ENCODE measurements at regions not wholly inside any gene's neighbourhood (a gene's known extent, or its start where the extent isn't known, plus 50 kb on each side); places are given as distances from the start of the nearest gene placed in this dataset.

- Histone ChIP-seq H3K4me1 (no peaks in the 10 kb centered on the region), H3K4me3 (no peak overlapping the region), H3K27me3 (ENCODE audit: low read depth) (no peaks in the 10 kb centered on the region; the same call in 1 of the 2 replicates), H3K36me3 (replicated peaks) (no peaks in the 10 kb centered on the region), H3K9me3 (no peaks in the 10 kb centered on the region)
- no peak for DNase-seq (ENCODE audit: low spot score in 2 of 2)
- in situ Hi-C loops (cut with MboI; ENCODE audit: low sequenced_read_pairs): no loop called here
Measured at GRCh38 chr5:53180538-53180937, 71.0 kb upstream of the MOCS2 start.

GRCh38 chr5:53180991-53181390 lies 71.4 kb upstream of the MOCS2 start:
- in situ Hi-C loops (cut with MboI; ENCODE audit: low sequenced_read_pairs): no loop called here
- H3K9me3 ChIP-seq: no peaks in the 10 kb centered on the region
- H3K4me3 ChIP-seq: no peak overlapping the region
- no peaks in the 10 kb centered on the region for H3K36me3 ChIP-seq (replicated peaks)
- DNase-seq (ENCODE audit: low spot score in 2 of 2): no peak
- H3K27me3 ChIP-seq (ENCODE audit: low read depth): no peaks in the 10 kb centered on the region; the same call in 1 of the 2 replicates
- H3K4me1 ChIP-seq: no peaks in the 10 kb centered on the region

- Histone ChIP-seq H3K9me3 (no peaks in the 10 kb centered on the region), H3K36me3 (replicated peaks) (no peaks in the 10 kb centered on the region), H3K27me3 (ENCODE audit: low read depth) (no peaks in the 10 kb centered on the region; the same call in 1 of the 2 replicates), H3K4me3 (no peak overlapping the region), H3K4me1 (no peaks in the 10 kb centered on the region)
- in situ Hi-C loops (cut with MboI; ENCODE audit: low sequenced_read_pairs): no loop called here
- DNase-seq (ENCODE audit: low spot score in 2 of 2): no peak
Measured at GRCh38 chr5:53183880-53184279, 74.3 kb upstream of the MOCS2 start.

GRCh38 chr5:53191548-53192165 lies 82.1 kb upstream of the MOCS2 start:
- H3K4me1 ChIP-seq: no peaks in the 10 kb centered on the region
- H3K36me3 ChIP-seq (replicated peaks): no peaks in the 10 kb centered on the region
- H3K4me3 ChIP-seq: no peak overlapping the region
- no peak for DNase-seq (ENCODE audit: low spot score in 2 of 2)
- H3K9me3 ChIP-seq: no peaks in the 10 kb centered on the region
- in situ Hi-C loops (cut with MboI; ENCODE audit: low sequenced_read_pairs): no loop called here
- no peaks in the 10 kb centered on the region for H3K27me3 ChIP-seq (ENCODE audit: low read depth)

- no peak overlapping the region for H3K4me3 ChIP-seq
- H3K27me3 ChIP-seq (ENCODE audit: low read depth): no peaks in the 10 kb centered on the region
- H3K4me1 ChIP-seq: no peaks in the 10 kb centered on the region
- in situ Hi-C loops (cut with MboI; ENCODE audit: low sequenced_read_pairs): no loop called here
- no peak for DNase-seq (ENCODE audit: low spot score in 2 of 2)
- no peaks in the 10 kb centered on the region for H3K36me3 ChIP-seq (replicated peaks)
- no peaks in the 10 kb centered on the region for H3K9me3 ChIP-seq
Measured at GRCh38 chr5:53194086-53194485, 84.5 kb upstream of the MOCS2 start.

GRCh38 chr5:53199882-53200281 lies 90.3 kb upstream of the MOCS2 start:
- in situ Hi-C loops (cut with MboI; ENCODE audit: low sequenced_read_pairs): no loop called here
- DNase-seq (ENCODE audit: low spot score in 2 of 2): no peak
- Histone ChIP-seq H3K36me3 (replicated peaks) (no peaks in the 10 kb centered on the region), H3K4me3 (no peak overlapping the region), H3K9me3 (no peaks in the 10 kb centered on the region), H3K4me1 (no peaks in the 10 kb centered on the region), H3K27me3 (ENCODE audit: low read depth) (no peaks in the 10 kb centered on the region)

GRCh38 chr5:53200306-53200705 lies 90.7 kb upstream of the MOCS2 start:
- H3K27me3 ChIP-seq (ENCODE audit: low read depth): no peaks in the 10 kb centered on the region
- in situ Hi-C loops (cut with MboI; ENCODE audit: low sequenced_read_pairs): no loop called here
- DNase-seq (ENCODE audit: low spot score in 2 of 2): no peak
- no peaks in the 10 kb centered on the region for H3K4me1 ChIP-seq
- H3K4me3 ChIP-seq: no peak overlapping the region
- H3K36me3 ChIP-seq (replicated peaks): no peaks in the 10 kb centered on the region
- H3K9me3 ChIP-seq: no peaks in the 10 kb centered on the region

- no peak overlapping the region for H3K4me3 ChIP-seq
- H3K36me3 ChIP-seq (replicated peaks): no peaks in the 10 kb centered on the region
- H3K4me1 ChIP-seq: no peaks in the 10 kb centered on the region
- in situ Hi-C loops (cut with MboI; ENCODE audit: low sequenced_read_pairs): no loop called here
- no peaks in the 10 kb centered on the region for H3K27me3 ChIP-seq (ENCODE audit: low read depth)
- peak in 1 of 2 experiments; percentile 19 for DNase-seq (ENCODE audit: low spot score in 2 of 2)
- H3K9me3 ChIP-seq: no peaks in the 10 kb centered on the region
Measured at GRCh38 chr5:53201746-53202145, 92.2 kb upstream of the MOCS2 start.

- Histone ChIP-seq H3K4me1 (no peaks in the 10 kb centered on the region), H3K27me3 (ENCODE audit: low read depth) (no peaks in the 10 kb centered on the region), H3K4me3 (no peak overlapping the region)
Measured at GRCh38 chr5:53206562-53206961, 97.0 kb upstream of the MOCS2 start.

GRCh38 chr5:53211799-53212198 lies 102.2 kb upstream of the MOCS2 start:
- Histone ChIP-seq H3K9me3 (0 out of 2 replicates have a peak, but pooled peaks cover 3% of the 10 kb centered on the region), H3K4me3 (no peak overlapping the region), H3K36me3 (replicated peaks) (no peaks in the 10 kb centered on the region), H3K4me1 (no peaks in the 10 kb centered on the region), H3K27me3 (ENCODE audit: low read depth) (0 out of 2 replicates have a peak, but pooled peaks cover 2% of the 10 kb centered on the region)
- in situ Hi-C loops (cut with MboI; ENCODE audit: low sequenced_read_pairs): no loop called here
- DNase-seq (ENCODE audit: low spot score in 2 of 2): no peak

More at GRCh38 chr5:53206562-53206961, 97.0 kb upstream of the MOCS2 start:
- Histone ChIP-seq H3K9me3 (no peaks in the 10 kb centered on the region), H3K36me3 (replicated peaks) (no peaks in the 10 kb centered on the region)
- DNase-seq (ENCODE audit: low spot score in 2 of 2): no peak
- in situ Hi-C loops (cut with MboI; ENCODE audit: low sequenced_read_pairs): no loop called here

GRCh38 chr5:53219174-53219573 lies 109.6 kb upstream of the MOCS2 start:
- H3K4me3 ChIP-seq: no peak overlapping the region
- H3K36me3 ChIP-seq (replicated peaks): no peaks in the 10 kb centered on the region
- H3K9me3 ChIP-seq: no peaks in the 10 kb centered on the region
- no peaks in the 10 kb centered on the region for H3K4me1 ChIP-seq
- in situ Hi-C loops (cut with MboI; ENCODE audit: low sequenced_read_pairs): no loop called here
- no peak for DNase-seq (ENCODE audit: low spot score in 2 of 2)
- no peaks in the 10 kb centered on the region for H3K27me3 ChIP-seq (ENCODE audit: low read depth)

- in situ Hi-C loops (cut with MboI; ENCODE audit: low sequenced_read_pairs): no loop called here
- Histone ChIP-seq H3K9me3 (no peaks in the 10 kb centered on the region), H3K27me3 (ENCODE audit: low read depth) (no peaks in the 10 kb centered on the region), H3K36me3 (replicated peaks) (no peaks in the 10 kb centered on the region), H3K4me1 (no peaks in the 10 kb centered on the region), H3K4me3 (no peak overlapping the region)
- DNase-seq (ENCODE audit: low spot score in 2 of 2): no peak
Measured at GRCh38 chr5:53219610-53220009, 110.1 kb upstream of the MOCS2 start.

GRCh38 chr5:53233645-53234405 lies 124.3 kb upstream of the MOCS2 start:
- Histone ChIP-seq H3K36me3 (replicated peaks) (no peaks in the 10 kb centered on the region), H3K27me3 (ENCODE audit: low read depth) (no peaks in the 10 kb centered on the region), H3K4me1 (no peaks in the 10 kb centered on the region), H3K9me3 (no peaks in the 10 kb centered on the region), H3K4me3 (no peak overlapping the region)
- DNase-seq (ENCODE audit: low spot score in 2 of 2): no peak
- in situ Hi-C loops (cut with MboI; ENCODE audit: low sequenced_read_pairs): no loop called here

- Histone ChIP-seq H3K4me1 (no peaks in the 10 kb centered on the region), H3K27me3 (ENCODE audit: low read depth) (no peaks in the 10 kb centered on the region), H3K9me3 (no peaks in the 10 kb centered on the region), H3K4me3 (no peak overlapping the region), H3K36me3 (replicated peaks) (no peaks in the 10 kb centered on the region)
- no peak for DNase-seq (ENCODE audit: low spot score in 2 of 2)
- in situ Hi-C loops (cut with MboI; ENCODE audit: low sequenced_read_pairs): no loop called here
Measured at GRCh38 chr5:53236683-53237082, 127.1 kb upstream of the MOCS2 start.

Data from HAP-1 (cell line).